Heart left ventricle (tissue), 16 donors: ENCODE measurements at regions not wholly inside any gene's neighbourhood (a gene's known extent, or its start where the extent isn't known, plus 50 kb on each side); places are given as distances from the start of the nearest gene placed in this dataset.

ENCODE experiments used
- ATAC-seq, 4 donors: fragments of 200-7000 bp; cut with Tn5 transposase; one replicate each; pipeline ENCODE4 v1.9.1; 2020 to 2022; ENCODE audit warnings: moderate library complexity in 4 of 4, mild to moderate bottlenecking in 3 of 4, moderate number of reproducible peaks in 1 of 4
- DNase-seq, 5 donors: peaks; one replicate each; pipeline ENCODE4 v3.0.0-alpha.2; 2020
- H3K27ac ChIP-seq, 12 donors: fragments of 200-600 bp; sonication (generic) in 4 of 12; one replicate each; pipeline versions ENCODE4 v1.5.0 to v1.8.0; 2016 to 2022; ENCODE audit warnings: mild to moderate bottlenecking in 2 of 12
- H3K27me3 ChIP-seq, 9 donors: fragments of 200-600 bp; sonication (generic) in 2 of 9; one replicate each; pipeline versions ENCODE4 v1.5.1 to v1.8.0; 2016 to 2022; ENCODE audit warnings: mild to moderate bottlenecking in 3 of 9
- H3K36me3 ChIP-seq, 9 donors: fragments of 200-600 bp; sonication (generic) in 2 of 9; one replicate each; pipeline versions ENCODE4 v1.5.0 to v1.8.0; 2018 to 2022; ENCODE audit warnings: mild to moderate bottlenecking in 2 of 9
- H3K4me1 ChIP-seq, 12 donors: fragments of 200-600 bp; sonication (generic) in 4 of 12; one replicate each; pipeline versions ENCODE4 v1.5.0 to v1.8.0; 2016 to 2022; ENCODE audit warnings: mild to moderate bottlenecking in 3 of 12
- H3K4me3 ChIP-seq, 12 donors: fragments of 200-600 bp; sonication (generic) in 4 of 12; one replicate each; pipeline versions ENCODE4 v1.5.0 to v1.8.0; 2017 to 2022; ENCODE audit warnings: mild to moderate bottlenecking in 9 of 12, moderate library complexity in 4 of 12
- H3K9me3 ChIP-seq, 12 donors: fragments of 200-600 bp; sonication (generic) in 4 of 12; one replicate each; pipeline versions ENCODE4 v1.5.0 to v1.8.0; 2016 to 2022; ENCODE audit warnings: mild to moderate bottlenecking in 1 of 12
- CTCF ChIP-seq, 12 donors: fragments of 200-600 bp; sonication (generic) in 4 of 12; IDR thresholded peaks; one replicate each; pipeline versions ENCODE4 v1.5.0 to v1.8.0; 2018 to 2022; ENCODE audit warnings: antibody characterized with exemption in 12 of 12, mild to moderate bottlenecking in 5 of 12
- POLR2A ChIP-seq, 2 donors: fragments of 450-650 bp; IDR thresholded peaks; one replicate each; pipeline ENCODE4 v1.6.1; 2017; ENCODE audit warnings: antibody characterized with exemption in 2 of 2, mild to moderate bottlenecking in 2 of 2, moderate library complexity in 2 of 2
- WGBS, 4 donors: extraction: QIAGEN DNeasy Blood & Tissue Kit in 2 of 4; methylation state at CpG; one replicate each; pipeline versions ENCODE4 v1.1.5 to v1.1.7; 2013 to 2018; 5-methylcytosine and 5-hydroxymethylcytosine counted together
- intact Hi-C, 10 donors: fragments of 100-400 bp; cut with DNase I; formaldehyde crosslinking; loops; one replicate each; pipeline versions ENCODE4 v1.11.1 to v1.14.2; 2022
- donor health status: ischemic (EF 13 %, LVEDD 7.1; RV severe dilation, severe dysfunction).
- donor health status: healthy with polysubstance abuse.
- donor health status: DM: no; HTN: yes; CAD: no.
- donor health status: DM: no; HTN: no; CAD: no.
- donor health status: ischemic (EF 25% LVEDD 6.9; RV normal size, moderate dysfunction).
- donor health status: ischemic (EF 25% LVEDD 5.7; RV mildly dilated, moderate dysfunction).
- donor health status: healthy.
- donor health status: DM: yes; HTN: yes; CAD: no.
- donor health status: ischemic (EF 35%, LVEDD 5.7; RV mildly dilated, moderate dysfunction).
- donor health status: nonischemic (EF 11% LVEDD 7.7; RV severe dilation, severe dysfunction).
- donor health status: DM: yes; HTN: yes; CAD: no.
- donor health status: PGD.
- donor health status: ischemic (EF 29% LVEDD 5.4; RV normal size, mild dysfunction).
- donor health status: nonischemic (EF 23%, LVEDD 6.1; RV moderate dilation, normal function).

- ATAC-seq: no peak
- no peaks in the 10 kb centered on the region for H3K27me3 ChIP-seq
- WGBS, 4 donors: 40 to 67% (median 58%) methylated on average over 1 of the region's 1 CpG
These were observed 82.6 kb upstream of the SLITRK2 start for GRCh38 chrX:145735036-145735435.

GRCh38 chrX:145751943-145752342, 65.7 kb upstream of the SLITRK2 start:
- Histone ChIP-seq H3K27ac (no peak overlapping the region), H3K4me1 (no peaks in the 10 kb centered on the region), H3K9me3 (no peaks in the 10 kb centered on the region), H3K36me3 (no peaks in the 10 kb centered on the region), H3K4me3 (no peak overlapping the region), H3K27me3 (no peaks in the 10 kb centered on the region)
- TF ChIP-seq CTCF (IDR thresholded peaks at IDR 0.05) (no peak), POLR2A (IDR thresholded peaks at IDR 0.05) (no peak)
- intact Hi-C loops: no loop called here
- no peak for ATAC-seq
- 24 to 40% (median 31%) methylated on average over 2 of the region's 2 CpGs for WGBS, 4 donors
- DNase-seq: no peak

More at GRCh38 chrX:145735036-145735435, 82.6 kb upstream of the SLITRK2 start:
- no peak for DNase-seq
- intact Hi-C loops: no loop called here
- Histone ChIP-seq H3K9me3 (no peaks in the 10 kb centered on the region), H3K4me1 (no peaks in the 10 kb centered on the region), H3K36me3 (no peaks in the 10 kb centered on the region), H3K27ac (no peak overlapping the region), H3K4me3 (no peak overlapping the region)
- TF ChIP-seq CTCF (IDR thresholded peaks at IDR 0.05): no peak
- TF ChIP-seq POLR2A (IDR thresholded peaks at IDR 0.05): no peak
